Glomerular visceral epithelial cell (primary cell): ENCODE measurements at regions not wholly inside any gene's neighbourhood (a gene's known extent, or its start where the extent isn't known, plus 50 kb on each side); places are given as distances from the start of the nearest gene placed in this dataset.

Source experiments
- DNase-seq: peaks from one replicate; pipeline ENCODE4 v3.0.0-alpha.2; 2016; ENCODE audit errors: extremely low spot score

DNA sequence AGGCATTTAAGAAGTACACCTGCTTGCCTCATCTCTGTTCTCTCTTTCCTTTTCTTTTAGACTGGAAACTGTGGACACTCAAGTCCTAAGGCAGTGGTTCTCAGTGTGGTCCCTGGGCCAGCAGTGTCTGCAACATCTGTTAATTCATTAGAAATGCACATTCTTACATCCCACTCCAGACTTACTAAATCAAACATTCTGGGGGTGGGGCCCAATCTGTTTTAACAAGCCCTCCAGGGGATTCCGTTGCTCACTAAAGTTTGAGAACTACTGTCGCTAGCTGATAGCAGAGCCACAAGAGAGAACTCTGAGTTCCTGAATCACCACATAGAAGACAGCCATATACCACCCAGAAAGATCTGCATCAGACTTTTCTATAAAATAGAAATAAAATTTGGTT is 430.6 kb downstream of the BCOR start:
- DNase-seq, result no peak

GRCh38 chrX:39667736-39668482 is 429.8 kb downstream of the BCOR start:
- DNase-seq, result peak; percentile 80

DNA sequence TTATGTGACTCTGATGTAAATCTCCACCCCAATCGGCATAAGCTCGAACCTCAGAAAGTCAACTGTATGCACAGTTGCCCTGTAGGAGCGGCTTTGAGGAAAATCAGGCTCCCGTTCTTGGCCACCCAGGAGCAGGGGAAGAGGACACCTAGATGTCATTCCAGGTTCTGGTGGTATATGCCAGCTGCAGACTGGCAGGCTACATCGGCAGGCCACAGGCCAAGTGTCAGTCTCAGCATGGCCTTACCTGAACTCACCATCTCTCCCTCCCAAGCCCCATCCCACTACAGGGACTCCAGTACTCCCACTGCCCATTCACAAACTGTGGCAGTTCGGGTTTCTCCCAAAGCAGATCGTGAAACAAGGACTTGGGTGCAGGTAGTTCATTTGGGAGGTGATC is 428.1 kb downstream of the BCOR start:
- no peak for DNase-seq

- DNase-seq, result peak; percentile 76
These were observed 427.5 kb downstream of the BCOR start for GRCh38 chrX:39670281-39670680.

DNA sequence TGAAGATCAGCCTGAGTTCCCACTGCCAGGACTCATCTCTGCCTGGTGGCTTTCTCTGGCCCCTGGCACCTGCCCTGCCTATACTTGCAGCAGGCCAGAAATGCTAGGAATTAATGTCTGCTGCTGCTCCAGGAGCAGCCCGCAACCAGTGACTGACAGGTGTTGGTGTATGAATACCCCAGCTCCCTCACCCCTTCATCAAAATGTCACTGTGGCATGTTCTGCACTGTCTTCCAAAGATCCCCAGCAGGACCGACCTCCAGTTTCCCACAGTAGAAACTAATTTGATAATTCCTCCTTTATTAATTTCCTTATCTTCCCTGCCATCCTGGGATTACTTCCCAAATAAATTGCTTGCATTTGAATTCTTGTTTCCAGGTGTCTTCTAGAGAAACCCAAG is 425.4 kb downstream of the BCOR start:
- no peak for DNase-seq

GRCh38 chrX:39674490-39675161 is 423.1 kb downstream of the BCOR start:
- no peak for DNase-seq

- no peak for DNase-seq
These were observed 422.6 kb downstream of the BCOR start for GRCh38 chrX:39675162-39675553.

DNA sequence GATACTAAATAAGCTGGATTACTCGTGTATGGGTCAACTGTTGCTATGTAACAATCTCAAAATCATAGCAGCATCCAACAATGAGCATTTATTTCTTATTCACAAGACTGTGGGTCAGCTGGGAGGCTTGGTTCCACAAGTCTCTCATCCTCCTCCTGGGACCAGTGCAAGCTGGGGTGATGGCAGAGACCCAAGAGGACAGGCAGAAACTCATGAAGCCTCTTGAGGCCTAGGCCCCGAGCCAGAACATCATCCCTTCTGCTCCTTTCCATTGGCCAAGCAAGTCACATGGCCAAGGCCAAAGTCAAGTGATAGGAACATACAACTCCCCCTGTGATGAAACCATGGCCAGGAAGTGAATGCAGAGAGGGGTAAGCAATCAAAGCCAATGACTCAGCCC is 422.1 kb downstream of the BCOR start:
- DNase-seq, result no peak

DNA sequence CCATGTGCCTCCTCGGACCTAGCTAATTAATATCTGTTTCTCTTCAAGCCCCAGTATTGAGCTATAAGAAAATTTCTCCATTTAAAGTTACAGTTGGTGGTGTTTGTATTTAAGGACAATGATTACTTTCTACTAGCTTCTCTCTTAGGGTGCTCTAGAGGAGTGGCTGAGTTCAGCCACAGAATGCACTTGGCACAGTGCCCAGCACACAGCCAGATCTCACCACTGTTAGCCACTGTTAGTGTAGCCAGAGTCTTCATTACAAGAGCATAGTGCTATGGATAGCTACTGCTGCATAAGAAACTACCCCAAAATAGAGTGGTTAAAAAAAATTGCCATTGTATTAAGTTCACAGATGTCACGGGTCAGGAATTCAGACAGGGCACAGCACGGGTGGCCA is 421.3 kb downstream of the BCOR start:
- DNase-seq, result no peak

- no peak for DNase-seq
These were observed 420.2 kb downstream of the BCOR start for GRCh38 chrX:39677585-39677977.

DNA sequence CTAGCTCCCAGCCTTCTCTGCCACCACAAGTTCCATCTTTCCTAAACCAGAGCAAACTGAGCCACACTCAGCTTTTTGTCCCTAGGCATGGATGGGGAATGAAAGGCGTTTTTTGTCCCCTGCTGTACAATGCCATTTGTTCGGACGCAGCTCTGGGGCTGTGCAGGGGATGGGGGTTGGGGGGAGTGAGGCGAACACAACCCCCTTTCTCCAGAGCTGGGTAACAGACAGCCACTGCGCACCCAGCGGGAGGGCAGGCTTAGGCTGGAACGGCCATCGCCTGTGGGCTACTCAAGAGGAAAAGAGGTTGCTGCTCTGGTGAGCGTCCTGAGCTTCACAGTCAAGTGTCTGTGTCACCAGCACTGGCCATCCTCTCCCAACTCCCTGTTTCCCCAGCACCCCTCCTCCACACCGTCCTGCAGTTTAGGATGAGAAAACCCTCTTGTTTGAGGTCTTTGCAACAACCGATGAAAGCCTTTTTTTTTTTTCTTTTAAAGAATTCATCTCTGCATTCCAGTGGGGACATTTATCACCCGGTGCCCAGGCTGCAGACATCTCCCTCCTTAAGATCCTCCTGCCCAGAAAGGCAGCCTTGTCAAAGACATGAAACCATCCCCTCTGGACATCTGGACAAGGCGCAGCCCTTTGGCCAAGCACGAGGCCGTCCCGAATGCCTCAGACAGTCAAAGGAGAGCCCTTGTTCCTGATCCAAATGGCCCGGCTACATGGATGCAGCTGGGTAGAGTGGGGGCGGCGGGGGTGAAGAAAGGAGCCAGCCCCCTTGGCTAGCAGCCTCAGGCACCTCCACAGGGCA is 419.6 kb downstream of the BCOR start:
- DNase-seq, result no peak

GRCh38 chrX:39678914-39679313 is 418.8 kb downstream of the BCOR start:
- no peak for DNase-seq

DNA sequence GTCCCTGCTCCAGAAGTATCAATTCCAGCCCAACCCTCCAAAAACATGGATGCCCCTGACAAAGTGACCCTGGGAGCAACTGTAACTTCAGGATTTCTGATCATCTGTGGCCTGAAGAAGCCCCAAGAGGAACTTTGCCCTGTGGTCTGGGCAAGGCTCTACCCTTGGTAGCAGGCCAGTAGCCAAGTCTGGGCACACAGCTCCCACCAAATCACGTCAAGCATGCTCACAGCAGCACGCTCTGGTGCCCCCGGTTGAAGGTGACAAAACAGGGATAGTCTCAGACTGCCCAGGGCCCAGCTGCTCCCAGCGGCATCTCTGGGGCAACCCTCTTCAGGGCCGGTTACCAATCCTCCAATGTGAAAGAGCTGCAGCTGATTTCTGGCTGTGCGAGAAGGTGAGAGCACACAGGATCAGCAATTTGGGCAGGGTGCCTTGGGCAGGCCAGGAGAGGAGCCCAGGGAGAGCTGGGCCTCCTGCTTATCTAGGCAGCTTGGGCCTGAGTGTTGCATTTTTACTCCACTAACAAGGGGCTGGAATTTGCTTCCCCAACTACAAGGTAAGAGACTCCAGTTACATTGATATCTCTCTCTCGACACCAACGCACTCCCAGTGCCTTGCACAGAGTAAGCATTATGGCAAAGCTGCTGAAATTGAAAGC is 418.1 kb downstream of the BCOR start:
- DNase-seq, result no peak

DNA sequence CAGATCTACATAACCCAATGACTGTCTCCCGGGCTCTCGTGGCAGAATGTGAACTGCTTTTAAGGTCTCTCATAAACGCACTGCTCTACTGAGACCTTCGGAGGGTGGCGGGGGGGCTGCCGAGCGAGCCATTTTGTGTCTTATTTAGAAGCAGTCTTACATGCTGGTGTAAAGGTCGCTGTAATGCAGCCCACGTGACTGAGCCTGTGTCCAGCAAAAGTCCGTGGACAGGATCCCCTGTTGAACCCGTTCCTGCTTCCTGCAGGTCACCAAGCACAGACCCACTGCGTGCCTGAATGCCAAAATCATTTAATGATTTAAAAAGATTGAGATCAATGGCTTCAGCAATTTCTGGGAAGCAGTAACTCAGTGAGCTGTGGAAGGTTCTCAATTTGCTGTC is 415.9 kb downstream of the BCOR start:
- no peak for DNase-seq

DNA sequence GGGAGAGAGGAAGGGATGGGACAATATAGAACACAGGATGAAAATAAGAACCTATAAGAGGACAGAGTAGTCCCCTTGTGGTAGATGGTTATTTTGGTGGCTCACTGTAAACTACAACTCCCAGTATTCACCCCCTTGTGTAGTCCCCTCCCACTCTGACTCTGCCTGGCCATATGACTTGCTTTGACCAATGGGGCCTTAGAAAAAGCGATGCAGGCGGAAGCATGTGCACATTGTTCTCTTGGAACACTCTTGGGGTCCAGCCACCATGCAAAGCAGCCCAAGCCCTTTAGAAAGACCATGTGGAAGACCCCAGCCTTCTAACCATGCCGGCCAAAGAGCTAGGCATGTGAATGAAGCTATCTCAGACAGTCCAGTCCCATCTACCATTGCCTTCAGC is 415.0 kb downstream of the BCOR start:
- no peak for DNase-seq

DNA sequence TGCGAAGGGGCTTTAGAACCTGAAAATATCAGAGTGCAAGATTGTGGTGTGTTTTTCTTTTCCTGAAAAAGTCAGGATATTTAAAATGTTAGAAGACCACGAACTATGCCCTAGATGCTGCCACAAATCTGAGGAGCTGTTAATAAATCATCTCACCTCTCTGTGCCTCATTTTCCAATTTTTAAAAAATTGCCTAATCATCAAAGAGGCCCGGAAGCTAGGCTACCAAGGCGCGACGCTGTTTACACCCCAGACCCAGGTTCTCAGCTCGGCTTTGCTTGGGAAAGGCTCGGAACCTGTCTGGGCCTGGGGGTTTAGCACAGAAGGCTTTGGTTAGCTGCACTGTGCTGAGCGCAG is 409.6 kb downstream of the BCOR start:
- no peak for DNase-seq

DNA sequence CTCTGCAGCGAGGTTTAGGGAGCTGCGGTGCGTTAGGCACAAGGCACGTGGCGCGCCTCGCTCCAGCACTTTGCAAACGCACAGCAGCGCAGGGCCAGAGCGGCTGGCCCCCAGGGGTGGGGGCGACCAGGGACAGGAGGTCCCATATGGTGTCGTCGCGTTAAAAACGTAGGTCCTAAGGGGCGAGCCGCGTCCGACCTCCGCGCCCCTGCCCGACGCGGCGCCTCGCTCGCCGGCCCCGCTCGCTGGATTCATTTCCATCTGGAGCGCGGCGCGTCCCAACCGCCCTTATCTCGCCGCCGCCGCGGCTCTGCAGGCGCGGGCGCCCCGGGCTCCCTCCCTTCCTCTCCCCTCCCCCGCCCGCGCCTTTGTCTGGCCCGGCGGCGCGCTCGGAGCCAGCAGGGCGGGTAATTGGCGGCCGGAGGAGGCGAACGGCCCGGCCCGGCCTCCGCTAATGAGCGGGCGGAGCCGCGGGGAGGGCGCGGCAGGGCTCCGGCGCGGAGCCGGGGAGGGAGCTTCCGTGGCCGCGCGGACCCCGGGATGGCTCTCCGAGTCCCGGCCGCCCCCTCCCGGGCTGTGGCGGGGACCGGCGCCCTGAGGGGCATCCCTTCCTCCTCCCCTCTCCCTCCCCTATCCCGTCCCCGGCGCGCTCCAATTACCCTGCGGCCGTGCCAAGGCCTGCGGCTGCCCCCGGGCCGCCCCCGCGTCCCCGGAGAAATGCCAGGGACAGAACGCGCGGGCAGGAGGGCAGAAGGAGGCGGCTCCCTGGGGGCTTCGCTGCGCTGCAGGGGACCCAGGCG is 409.0 kb downstream of the BCOR start:
- DNase-seq, result peak; percentile 30

GRCh38 chrX:39689376-39690104 is 408.2 kb downstream of the BCOR start:
- DNase-seq, result no peak

GRCh38 chrX:39690541-39691415 is 407.0 kb downstream of the BCOR start:
- DNase-seq, result no peak

DNA sequence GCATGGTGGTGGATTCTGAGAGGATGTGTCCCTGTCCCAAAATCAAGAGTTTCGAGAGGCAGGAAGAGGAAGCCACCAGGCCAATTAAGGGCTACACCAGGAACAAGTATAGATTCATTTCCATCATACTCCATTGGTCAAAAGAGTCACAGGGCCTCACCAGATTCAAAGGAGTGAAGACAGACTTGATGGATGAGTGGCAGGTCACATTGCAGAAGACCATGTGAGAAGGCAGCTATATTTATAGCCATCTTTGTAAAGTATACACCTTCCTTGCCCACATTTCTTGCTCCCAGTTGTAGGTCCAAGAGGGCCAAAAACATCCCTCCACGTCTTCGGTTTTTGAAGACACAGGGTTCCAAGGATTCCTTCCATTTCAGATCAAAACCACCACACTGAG is 406.0 kb downstream of the BCOR start:
- no peak for DNase-seq
